Neural cell (in vitro differentiated cells): ENCODE measurements at regions not wholly inside any gene's neighbourhood (a gene's known extent, or its start where the extent isn't known, plus 50 kb on each side); places are given as distances from the start of the nearest gene placed in this dataset.

ENCODE experiments used
- H2AFZ ChIP-seq: fragments of 200-600, 300-800 bp; sonication (generic), shearing (Covaris generic); 2 replicates; pipeline ENCODE4 v1.6.0; 2014; ENCODE audit warnings: low read depth, mild to moderate bottlenecking, antibody characterized with exemption, low read length, moderate library complexity
- H3F3A ChIP-seq: fragments of 200-600 bp; shearing (Covaris generic); 2 replicates; pipeline ENCODE4 v1.6.1; 2016; ENCODE audit warnings: mild to moderate bottlenecking, moderate library complexity, mixed read lengths, antibody characterized with exemption, low read length; ENCODE audit not compliant: insufficient read depth, poor library complexity, severe bottlenecking
- H3K27ac ChIP-seq: fragments of 200-600, 300-800 bp; sonication (generic), shearing (Covaris generic); 2 replicates; pipeline ENCODE4 v1.5.1; 2014; ENCODE audit warnings: mild to moderate bottlenecking, low read length, moderate library complexity
- H3K27me3 ChIP-seq: fragments of 300-800, 200-600 bp; sonication (generic), shearing (Covaris generic); 2 replicates; pipeline ENCODE4 v1.6.0; 2014; ENCODE audit warnings: mild to moderate bottlenecking, low read depth, low read length, moderate library complexity; ENCODE audit not compliant: insufficient read depth
- H3K36me3 ChIP-seq: fragments of 300-800, 200-600 bp; sonication (generic), shearing (Covaris generic); 2 replicates; pipeline ENCODE4 v1.5.1; 2014; ENCODE audit warnings: mild to moderate bottlenecking, antibody characterized with exemption, low read length, moderate library complexity; ENCODE audit not compliant: insufficient read depth
- H3K4me2 ChIP-seq: fragments of 300-800, 200-600 bp; sonication (generic), shearing (Covaris generic); 2 replicates; pipeline ENCODE4 v1.6.0; 2014; ENCODE audit warnings: mild to moderate bottlenecking, low read length
- H3K4me3 ChIP-seq: fragments of 300-800, 200-600 bp; sonication (generic), shearing (Covaris generic); 2 replicates; pipeline ENCODE4 v1.5.1; 2014; ENCODE audit warnings: mild to moderate bottlenecking, low read length, moderate library complexity
- H3K79me2 ChIP-seq: fragments of 200-600 bp; shearing (Covaris generic); replicated peaks from 2 replicates; pipeline ENCODE4 v1.6.0; 2014; ENCODE audit warnings: mild to moderate bottlenecking, low read length, moderate library complexity; ENCODE audit not compliant: insufficient read depth
- H3K9ac ChIP-seq: fragments of 300-800, 200-600 bp; sonication (generic), shearing (Covaris generic); 2 replicates; pipeline ENCODE4 v1.6.1; 2016; ENCODE audit warnings: mild to moderate bottlenecking, low read length, mixed read lengths
- H3K9me2 ChIP-seq: fragments of 200-600 bp; shearing (Covaris generic); 2 replicates; pipeline ENCODE4 v1.6.1; 2016; ENCODE audit warnings: mild to moderate bottlenecking, low read length, mixed read lengths; ENCODE audit not compliant: insufficient read depth
- H3K9me3 ChIP-seq: fragments of 200-600, 300-800 bp; sonication (generic), shearing (Covaris generic); 2 replicates; pipeline ENCODE4 v1.6.1; 2016; ENCODE audit warnings: mild to moderate bottlenecking, mixed run types, low read length, moderate library complexity, mixed read lengths
- H4K20me1 ChIP-seq: fragments of 200-600 bp; shearing (Covaris generic); 2 replicates; pipeline ENCODE4 v1.6.1; 2016; ENCODE audit warnings: mild to moderate bottlenecking, mixed run types; ENCODE audit not compliant: insufficient read depth
- CTCF ChIP-seq: fragments of 450-650 bp; IDR thresholded peaks from 2 replicates; pipeline ENCODE4 v1.5.1; 2014; ENCODE audit warnings: antibody characterized with exemption, mild to moderate bottlenecking, moderate library complexity; ENCODE audit not compliant: poor library complexity, severe bottlenecking
- EP300 ChIP-seq: fragments of 450-650 bp; conservative IDR thresholded peaks from 2 replicates; pipeline ENCODE4 v1.6.1; 2014; ENCODE audit warnings: antibody characterized with exemption, mild to moderate bottlenecking, moderate library complexity; ENCODE audit not compliant: poor library complexity, severe bottlenecking
- EZH2 ChIP-seq: fragments of 200-600, 300-800 bp; shearing (Covaris generic), sonication (generic); IDR thresholded peaks from 2 replicates; pipeline ENCODE4 v1.6.1; 2014; ENCODE audit warnings: antibody characterized with exemption, low read length, borderline replicate concordance, mild to moderate bottlenecking; ENCODE audit not compliant: insufficient read depth, poor library complexity, severe bottlenecking
- MXI1 ChIP-seq: fragments of 450-650 bp; conservative IDR thresholded peaks from 2 replicates; pipeline ENCODE4 v1.6.1; 2014; ENCODE audit warnings: antibody characterized with exemption, mild to moderate bottlenecking; ENCODE audit not compliant: poor library complexity, severe bottlenecking
- POLR2AphosphoS5 ChIP-seq: IDR thresholded peaks from 2 replicates; pipeline ENCODE4 v1.6.1; 2012
- RAD21 ChIP-seq: fragments of 450-650 bp; conservative IDR thresholded peaks from 2 replicates; pipeline ENCODE4 v1.6.1; 2014; ENCODE audit warnings: antibody characterized with exemption, mild to moderate bottlenecking, moderate library complexity
- SMC3 ChIP-seq: fragments of 450-650 bp; conservative IDR thresholded peaks from 2 replicates; pipeline ENCODE4 v1.6.1; 2014; ENCODE audit warnings: antibody characterized with exemption, mild to moderate bottlenecking, moderate library complexity; ENCODE audit not compliant: poor library complexity
- TAF1 ChIP-seq: IDR thresholded peaks from 2 replicates; pipeline ENCODE4 v1.6.1; 2012; ENCODE audit warnings: low read depth
- TF ChIP-seq, protein P1 (sequence below): IDR thresholded peaks from 2 replicates; pipeline ENCODE4 v1.6.1; 2012; ENCODE audit warnings: borderline replicate concordance

DNA sequence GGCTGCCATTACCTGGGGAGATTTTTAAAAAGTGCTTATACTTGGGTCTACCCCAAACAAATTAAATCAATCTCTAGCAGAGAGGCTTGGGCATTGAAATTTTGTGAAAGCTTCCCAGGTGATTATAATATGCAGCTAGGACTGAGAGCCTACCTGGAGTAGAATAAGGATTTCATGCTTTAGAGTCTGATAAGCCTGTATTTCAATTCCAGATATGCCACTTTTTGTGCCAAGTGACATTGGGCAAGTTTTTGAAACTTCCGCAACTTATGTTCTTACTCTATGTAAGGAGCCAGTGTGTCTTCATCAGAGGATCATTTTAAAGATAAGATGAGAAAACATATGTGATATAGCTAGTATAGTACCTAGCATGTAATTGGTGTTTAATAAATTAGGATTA, 159.8 kb upstream of the LRIG3 start:
- H2AFZ ChIP-seq = no peak overlapping the region
- no peak overlapping the region for H3K4me2 ChIP-seq
- H3K36me3 ChIP-seq = no peaks in the 10 kb centered on the region
- no peak overlapping the region for H3K4me3 ChIP-seq
- no peaks in the 10 kb centered on the region for H3K9me3 ChIP-seq
- H3K79me2 ChIP-seq = no peaks in the 10 kb centered on the region
- H3K27ac ChIP-seq = no peak overlapping the region
- no peaks in the 10 kb centered on the region for H3F3A ChIP-seq
- TF ChIP-seq, protein P1, sequence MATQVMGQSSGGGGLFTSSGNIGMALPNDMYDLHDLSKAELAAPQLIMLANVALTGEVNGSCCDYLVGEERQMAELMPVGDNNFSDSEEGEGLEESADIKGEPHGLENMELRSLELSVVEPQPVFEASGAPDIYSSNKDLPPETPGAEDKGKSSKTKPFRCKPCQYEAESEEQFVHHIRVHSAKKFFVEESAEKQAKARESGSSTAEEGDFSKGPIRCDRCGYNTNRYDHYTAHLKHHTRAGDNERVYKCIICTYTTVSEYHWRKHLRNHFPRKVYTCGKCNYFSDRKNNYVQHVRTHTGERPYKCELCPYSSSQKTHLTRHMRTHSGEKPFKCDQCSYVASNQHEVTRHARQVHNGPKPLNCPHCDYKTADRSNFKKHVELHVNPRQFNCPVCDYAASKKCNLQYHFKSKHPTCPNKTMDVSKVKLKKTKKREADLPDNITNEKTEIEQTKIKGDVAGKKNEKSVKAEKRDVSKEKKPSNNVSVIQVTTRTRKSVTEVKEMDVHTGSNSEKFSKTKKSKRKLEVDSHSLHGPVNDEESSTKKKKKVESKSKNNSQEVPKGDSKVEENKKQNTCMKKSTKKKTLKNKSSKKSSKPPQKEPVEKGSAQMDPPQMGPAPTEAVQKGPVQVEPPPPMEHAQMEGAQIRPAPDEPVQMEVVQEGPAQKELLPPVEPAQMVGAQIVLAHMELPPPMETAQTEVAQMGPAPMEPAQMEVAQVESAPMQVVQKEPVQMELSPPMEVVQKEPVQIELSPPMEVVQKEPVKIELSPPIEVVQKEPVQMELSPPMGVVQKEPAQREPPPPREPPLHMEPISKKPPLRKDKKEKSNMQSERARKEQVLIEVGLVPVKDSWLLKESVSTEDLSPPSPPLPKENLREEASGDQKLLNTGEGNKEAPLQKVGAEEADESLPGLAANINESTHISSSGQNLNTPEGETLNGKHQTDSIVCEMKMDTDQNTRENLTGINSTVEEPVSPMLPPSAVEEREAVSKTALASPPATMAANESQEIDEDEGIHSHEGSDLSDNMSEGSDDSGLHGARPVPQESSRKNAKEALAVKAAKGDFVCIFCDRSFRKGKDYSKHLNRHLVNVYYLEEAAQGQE = no peak
- TF ChIP-seq SMC3 = no peak
- TF ChIP-seq EP300 = no peak
- no peak for TF ChIP-seq EZH2
- no peak for TF ChIP-seq POLR2AphosphoS5
- no peak for TF ChIP-seq RAD21
- TF ChIP-seq CTCF = no peak
- TF ChIP-seq TAF1 = no peak
- TF ChIP-seq MXI1 = no peak
- H3K9me2 ChIP-seq = no peaks in the 10 kb centered on the region
- H3K27me3 ChIP-seq = no peaks in the 10 kb centered on the region
- no peak overlapping the region for H3K9ac ChIP-seq
- H4K20me1 ChIP-seq = no peaks in the 10 kb centered on the region

DNA sequence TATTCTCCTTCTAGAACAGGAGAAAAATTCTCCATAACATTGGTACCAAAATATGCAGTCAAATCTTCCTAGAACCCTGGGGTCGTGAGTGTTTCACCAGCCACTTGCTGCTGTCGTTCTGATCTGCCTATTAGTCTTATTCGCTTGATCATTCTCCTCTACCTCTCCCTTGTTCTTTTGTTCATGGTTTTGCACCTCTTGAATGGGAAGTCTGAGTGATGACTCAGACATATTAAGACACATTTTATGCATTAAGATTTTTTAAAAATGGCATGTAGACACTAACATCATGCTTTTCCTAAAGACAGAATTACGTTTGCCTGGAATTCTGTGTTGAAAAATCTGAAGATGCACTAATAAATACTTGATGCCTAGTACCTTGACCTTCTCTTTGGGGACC, 159.2 kb upstream of the LRIG3 start:
- Histone ChIP-seq H3K79me2 (no peaks in the 10 kb centered on the region), H3F3A (no peaks in the 10 kb centered on the region), H3K27me3 (no peaks in the 10 kb centered on the region), H3K9me2 (no peaks in the 10 kb centered on the region), H3K36me3 (no peaks in the 10 kb centered on the region), H2AFZ (no peak overlapping the region), H3K4me3 (no peak overlapping the region), H3K9me3 (no peaks in the 10 kb centered on the region), H3K9ac (no peak overlapping the region), H4K20me1 (no peaks in the 10 kb centered on the region), H3K27ac (no peak overlapping the region), H3K4me2 (no peak overlapping the region)
- TF ChIP-seq MXI1 (no peak), SMC3 (no peak), CTCF (no peak), EZH2 (no peak), TAF1 (no peak), EP300 (no peak), RAD21 (no peak), POLR2AphosphoS5 (no peak)
- TF ChIP-seq, protein P1 = no peak
